ENCODE measurements at regions not wholly inside any gene's neighbourhood (a gene's known extent, or its start where the extent isn't known, plus 50 kb on each side); places are given as distances from the start of the nearest gene placed in this dataset.
"Not testable (repeated sequence)": the region's sequence is repeated elsewhere in the genome, so short reads cannot be mapped to it uniquely, and the experiment has no call there.

GRCh38 chr2:88925770-88926462, 234.4 kb downstream of the RPIA start:
- DNase-seq (ENCODE audit: low spot score) = no peak

GRCh38 chr2:88927128-88927527, 235.7 kb downstream of the RPIA start:
- DNase-seq (ENCODE audit: low spot score) = no peak

- DNase-seq (ENCODE audit: low spot score) = no peak
Measured at GRCh38 chr2:88930659-88931058, 239.2 kb downstream of the RPIA start.

GRCh38 chr2:88932686-88933085, 241.2 kb downstream of the RPIA start:
- DNase-seq (ENCODE audit: low spot score) = no peak

GRCh38 chr2:88933091-88933490, 241.6 kb downstream of the RPIA start:
- no peak for DNase-seq (ENCODE audit: low spot score)

- DNase-seq (ENCODE audit: low spot score) = no peak
Measured at GRCh38 chr2:88933980-88934379, 242.5 kb downstream of the RPIA start.

- peak; percentile 24 for DNase-seq (ENCODE audit: low spot score)
Measured at GRCh38 chr2:88941178-88941577, 249.7 kb downstream of the RPIA start.

- no peak for DNase-seq (ENCODE audit: low spot score)
Measured at GRCh38 chr2:88942798-88943197, 251.3 kb downstream of the RPIA start.

- no peak for DNase-seq (ENCODE audit: low spot score)
Measured at GRCh38 chr2:88949336-88949735, 257.9 kb downstream of the RPIA start.

GRCh38 chr2:88950010-88950409, 258.5 kb downstream of the RPIA start:
- no peak for DNase-seq (ENCODE audit: low spot score)

- no peak for DNase-seq (ENCODE audit: low spot score)
Measured at GRCh38 chr2:88955607-88956006, 264.1 kb downstream of the RPIA start.

GRCh38 chr2:88959480-88960204, 268.2 kb downstream of the RPIA start:
- DNase-seq (ENCODE audit: low spot score) = no peak

- not testable (repeated sequence) for DNase-seq (ENCODE audit: low spot score)
Measured at GRCh38 chr2:88961323-88961722, 269.9 kb downstream of the RPIA start.

GRCh38 chr2:88967844-88968243, 276.4 kb downstream of the RPIA start:
- peak; percentile 5 for DNase-seq (ENCODE audit: low spot score)

- not testable (repeated sequence) for DNase-seq (ENCODE audit: low spot score)
Measured at GRCh38 chr2:88978011-88978410, 286.5 kb downstream of the RPIA start.

GRCh38 chr2:88978446-88978845, 287.0 kb downstream of the RPIA start:
- DNase-seq (ENCODE audit: low spot score) = not testable (repeated sequence)

- DNase-seq (ENCODE audit: low spot score) = not testable (repeated sequence)
Measured at GRCh38 chr2:88984079-88984478, 292.6 kb downstream of the RPIA start.

- DNase-seq (ENCODE audit: low spot score) = not testable (repeated sequence)
Measured at GRCh38 chr2:88986721-88987330, 295.4 kb downstream of the RPIA start.

GRCh38 chr2:88988617-88989016, 297.1 kb downstream of the RPIA start:
- not testable (repeated sequence) for DNase-seq (ENCODE audit: low spot score)

GRCh38 chr2:88992819-88993218, 301.3 kb downstream of the RPIA start:
- not testable (repeated sequence) for DNase-seq (ENCODE audit: low spot score)

- not testable (repeated sequence) for DNase-seq (ENCODE audit: low spot score)
Measured at GRCh38 chr2:88994856-88995255, 303.4 kb downstream of the RPIA start.

GRCh38 chr2:88996588-88996987, 305.1 kb downstream of the RPIA start:
- DNase-seq (ENCODE audit: low spot score) = not testable (repeated sequence)

GRCh38 chr2:88999365-88999764, 307.9 kb downstream of the RPIA start:
- DNase-seq (ENCODE audit: low spot score) = no peak

Data from cerebellar cortex (tissue), 1 donor.